ENCODE measurements at regions not wholly inside any gene's neighbourhood (a gene's known extent, or its start where the extent isn't known, plus 50 kb on each side); places are given as distances from the start of the nearest gene placed in this dataset.

DNA sequence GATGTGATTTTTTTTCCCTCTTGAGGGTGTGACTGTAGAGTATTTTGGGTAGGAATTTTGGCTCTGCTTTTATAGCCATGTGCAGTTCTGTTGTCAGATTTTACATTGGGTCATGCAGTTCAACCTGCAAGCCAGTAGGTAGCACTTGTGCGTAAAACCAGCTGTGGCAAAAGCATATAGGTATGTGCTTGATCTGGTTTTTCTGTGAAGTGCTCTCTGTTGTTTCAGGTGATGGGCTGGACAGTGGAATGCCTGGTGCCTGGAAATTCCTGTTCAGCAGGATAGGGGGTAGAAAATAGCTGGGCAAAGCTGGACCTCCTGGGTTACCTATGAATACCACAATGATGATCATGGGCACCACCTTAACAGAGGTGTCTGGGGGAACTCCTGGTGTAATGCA, 584.2 kb upstream of the PCDH10 start:
- no peak overlapping the region for H3K27ac ChIP-seq
- no peaks in the 10 kb centered on the region for H3K27me3 ChIP-seq (replicated peaks in 1 of 7)
- intact Hi-C loops (cut with DNase I; ENCODE audit: low total_unique reads) = no loop called here
- no peak for TF ChIP-seq POLR2AphosphoS5 (IDR thresholded peaks at IDR 0.05)
- TF ChIP-seq CTCF (IDR thresholded peaks at IDR 0.05 in 8 of 11, conservative IDR thresholded peaks at IDR 0.05 in 3 of 11) = no peak
- no peak for TF ChIP-seq POLR2A (IDR thresholded peaks at IDR 0.05)
- H3K9me3 ChIP-seq = peaks cover 0 to 6% (median 0%) of the 10 kb centered on the region in 8 donors
- 88 to 100% (median 94%) methylated on average over 1 of the region's 1 CpG for WGBS, 5 donors
- no peaks in the 10 kb centered on the region for H3K36me3 ChIP-seq
- H3K4me3 ChIP-seq = no peak overlapping the region
- no peak for DNase-seq
- no peaks in the 10 kb centered on the region for H3K4me1 ChIP-seq

DNA sequence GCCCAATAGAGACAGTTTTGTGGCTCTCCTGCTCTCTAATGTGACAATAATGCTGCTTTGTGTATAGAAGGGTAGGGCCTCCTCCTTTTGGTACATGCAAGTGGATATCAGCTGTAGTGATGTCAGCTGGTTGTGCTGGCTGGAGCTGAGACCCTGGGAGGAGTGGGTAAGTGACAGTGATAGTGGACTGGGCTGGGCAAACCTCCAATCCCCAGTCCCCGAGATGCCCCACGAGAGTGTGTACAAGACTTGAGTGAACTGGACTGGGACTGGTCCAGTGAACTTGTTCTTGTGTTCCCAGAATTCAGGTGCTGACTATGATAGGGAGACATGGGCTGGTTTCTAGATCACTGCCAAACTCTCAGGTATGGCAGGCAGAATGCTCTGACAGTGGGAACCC, 583.6 kb upstream of the PCDH10 start:
- Histone ChIP-seq H3K27me3 (replicated peaks in 1 of 7) (no peaks in the 10 kb centered on the region), H3K9me3 (peaks cover 0 to 6% (median 0%) of the 10 kb centered on the region in 8 donors), H3K36me3 (no peaks in the 10 kb centered on the region), H3K27ac (no peak overlapping the region), H3K4me3 (no peak overlapping the region), H3K4me1 (no peaks in the 10 kb centered on the region)
- 81 to 100% (median 92%) methylated on average over 1 to 2 of the region's 2 CpGs for WGBS, 5 donors
- intact Hi-C loops (cut with DNase I; ENCODE audit: low total_unique reads) = no loop called here
- TF ChIP-seq POLR2A (IDR thresholded peaks at IDR 0.05) = no peak
- TF ChIP-seq POLR2AphosphoS5 (IDR thresholded peaks at IDR 0.05) = no peak
- no peak for TF ChIP-seq CTCF (IDR thresholded peaks at IDR 0.05 in 8 of 11, conservative IDR thresholded peaks at IDR 0.05 in 3 of 11)
- DNase-seq = no peak

DNA sequence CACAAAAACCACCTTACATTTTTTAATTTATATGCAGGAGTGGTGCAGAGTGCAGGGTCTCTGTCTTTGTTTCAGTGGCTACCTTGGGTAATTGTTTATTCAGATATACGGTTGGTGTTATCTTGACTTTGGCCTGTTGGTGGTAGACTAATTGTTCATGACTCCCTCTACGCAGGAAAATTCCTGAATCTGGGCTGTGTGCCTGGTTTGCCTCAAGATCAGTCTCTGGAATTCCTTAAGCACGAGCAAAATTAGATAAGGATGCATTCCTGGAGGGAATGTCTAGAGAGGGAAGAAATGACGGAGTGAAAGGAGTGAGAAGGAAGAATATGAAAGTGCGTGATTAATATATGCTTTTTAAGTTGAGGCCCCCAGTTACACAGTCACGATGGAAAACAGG, 576.9 kb upstream of the PCDH10 start:
- DNase-seq = no peak

GRCh38 chr4:132587626-132588025, 561.5 kb upstream of the PCDH10 start:
- H3K36me3 ChIP-seq = no peaks in the 10 kb centered on the region
- intact Hi-C loops (cut with DNase I; ENCODE audit: low total_unique reads) = no loop called here
- H3K4me1 ChIP-seq = no peaks in the 10 kb centered on the region
- no peak for DNase-seq
- H3K27ac ChIP-seq = no peak overlapping the region
- H3K4me3 ChIP-seq = no peak overlapping the region
- no peaks in the 10 kb centered on the region for H3K27me3 ChIP-seq (replicated peaks in 1 of 7)
- H3K9me3 ChIP-seq = peaks cover 0 to 14% (median 0%) of the 10 kb centered on the region in 8 donors
- no peak for TF ChIP-seq CTCF (IDR thresholded peaks at IDR 0.05 in 8 of 11, conservative IDR thresholded peaks at IDR 0.05 in 3 of 11)
- no peak for TF ChIP-seq POLR2A (IDR thresholded peaks at IDR 0.05)
- no peak for TF ChIP-seq POLR2AphosphoS5 (IDR thresholded peaks at IDR 0.05)

More for the DNA sequence above, 576.9 kb upstream of the PCDH10 start:
- Histone ChIP-seq H3K9me3 (no peaks in the 10 kb centered on the region), H3K27me3 (replicated peaks in 1 of 7) (no peaks in the 10 kb centered on the region), H3K36me3 (no peaks in the 10 kb centered on the region), H3K4me3 (no peak overlapping the region), H3K4me1 (no peaks in the 10 kb centered on the region), H3K27ac (no peak overlapping the region)
- intact Hi-C loops (cut with DNase I; ENCODE audit: low total_unique reads) = no loop called here
- WGBS, 5 donors = 52 to 64% (median 60%) methylated on average over 6 of the region's 6 CpGs
- TF ChIP-seq CTCF (IDR thresholded peaks at IDR 0.05 in 8 of 11, conservative IDR thresholded peaks at IDR 0.05 in 3 of 11) (no peak), POLR2A (IDR thresholded peaks at IDR 0.05) (no peak), POLR2AphosphoS5 (IDR thresholded peaks at IDR 0.05) (no peak)

All from spleen (tissue), 11 donors.